Hematopoietic multipotent progenitor cell treated with erythropoietin and hydrocortisone succinate and interleukin-3 and kit ligand, for 8 days (in vitro differentiated cells): ENCODE measurements at regions not wholly inside any gene's neighbourhood (a gene's known extent, or its start where the extent isn't known, plus 50 kb on each side); places are given as distances from the start of the nearest gene placed in this dataset.
A peak's percentile ranks its signal among the peaks of the same experiment; 100 is the strongest.
"Not testable (repeated sequence)": the region's sequence is repeated elsewhere in the genome, so short reads cannot be mapped to it uniquely, and the experiment has no call there.

Source experiments
- DNase-seq: peaks from one replicate; pipeline ENCODE4 v3.0.0-alpha.2; 2015

GRCh38 chr2:186306754-186307153 is 179.3 kb upstream of the ZC3H15 start:
- no peak for DNase-seq

GRCh38 chr2:186307871-186308270 is 178.2 kb upstream of the ZC3H15 start:
- DNase-seq = no peak

- DNase-seq = no peak
Observed at GRCh38 chr2:186308347-186308746, 177.7 kb upstream of the ZC3H15 start.

- no peak for DNase-seq
Observed at GRCh38 chr2:186309901-186310300, 176.2 kb upstream of the ZC3H15 start.

GRCh38 chr2:186319105-186319504 is 167.0 kb upstream of the ZC3H15 start:
- DNase-seq = no peak

- no peak for DNase-seq
Observed at GRCh38 chr2:186325827-186326535, 160.1 kb upstream of the ZC3H15 start.

GRCh38 chr2:186327251-186327868 is 158.7 kb upstream of the ZC3H15 start:
- no peak for DNase-seq

GRCh38 chr2:186328838-186329237 is 157.2 kb upstream of the ZC3H15 start:
- no peak for DNase-seq

GRCh38 chr2:186330050-186330449 is 156.0 kb upstream of the ZC3H15 start:
- DNase-seq = no peak

- no peak for DNase-seq
Observed at GRCh38 chr2:186339716-186340115, 146.3 kb upstream of the ZC3H15 start.

- DNase-seq = no peak
Observed at GRCh38 chr2:186342029-186342428, 144.0 kb upstream of the ZC3H15 start.

GRCh38 chr2:186345745-186346144 is 140.3 kb upstream of the ZC3H15 start:
- no peak for DNase-seq

- DNase-seq = no peak
Observed at GRCh38 chr2:186346216-186346615, 139.8 kb upstream of the ZC3H15 start.

GRCh38 chr2:186347472-186347871 is 138.6 kb upstream of the ZC3H15 start:
- no peak for DNase-seq

- no peak for DNase-seq
Observed at GRCh38 chr2:186348200-186348599, 137.9 kb upstream of the ZC3H15 start.

GRCh38 chr2:186349508-186349907 is 136.6 kb upstream of the ZC3H15 start:
- DNase-seq = peak; percentile 73

- DNase-seq = not testable (repeated sequence)
Observed at GRCh38 chr2:186354160-186354559, 131.9 kb upstream of the ZC3H15 start.

GRCh38 chr2:186365406-186365805 is 120.7 kb upstream of the ZC3H15 start:
- no peak for DNase-seq

GRCh38 chr2:186379052-186379451 is 107.0 kb upstream of the ZC3H15 start:
- DNase-seq = peak; percentile 20

- no peak for DNase-seq
Observed at GRCh38 chr2:186380805-186381204, 105.3 kb upstream of the ZC3H15 start.

- no peak for DNase-seq
Observed at GRCh38 chr2:186381573-186381972, 104.5 kb upstream of the ZC3H15 start.

- DNase-seq = no peak
Observed at GRCh38 chr2:186382932-186383331, 103.1 kb upstream of the ZC3H15 start.

GRCh38 chr2:186384226-186384625 is 101.8 kb upstream of the ZC3H15 start:
- no peak for DNase-seq

- not testable (repeated sequence) for DNase-seq
Observed at GRCh38 chr2:186385638-186386201, 100.3 kb upstream of the ZC3H15 start.
